HG02571 (cell line): ENCODE measurements at regions not wholly inside any gene's neighbourhood (a gene's known extent, or its start where the extent isn't known, plus 50 kb on each side); places are given as distances from the start of the nearest gene placed in this dataset.
"Not testable (repeated sequence)": the region's sequence is repeated elsewhere in the genome, so short reads cannot be mapped to it uniquely, and the experiment has no call there.

Source experiments
- ATAC-seq: cut with Tn5 transposase; IDR thresholded peaks from one replicate; pipeline ENCODE4 v1.9.1; 2021; ENCODE audit warnings: mild to moderate bottlenecking, moderate library complexity; ENCODE audit not compliant: unreplicated experiment

GRCh38 chr18:1103537-1103936 is 198.9 kb downstream of the ADCYAP1 start:
- no peak for ATAC-seq

GRCh38 chr18:1104181-1104881 is 199.7 kb downstream of the ADCYAP1 start:
- ATAC-seq: no peak

GRCh38 chr18:1124495-1124894 is 219.8 kb downstream of the ADCYAP1 start:
- no peak for ATAC-seq

- ATAC-seq: no peak
Measured at GRCh38 chr18:1133541-1133940, 228.9 kb downstream of the ADCYAP1 start.

- no peak for ATAC-seq
Measured at GRCh38 chr18:1147730-1148129, 243.1 kb downstream of the ADCYAP1 start.

- no peak for ATAC-seq
Measured at GRCh38 chr18:1149709-1150108, 245.0 kb downstream of the ADCYAP1 start.

- ATAC-seq: no peak
Measured at GRCh38 chr18:1150344-1150743, 245.7 kb downstream of the ADCYAP1 start.

- ATAC-seq: not testable (repeated sequence)
Measured at GRCh38 chr18:1152958-1153357, 248.3 kb downstream of the ADCYAP1 start.

GRCh38 chr18:1173593-1173992 is 268.9 kb downstream of the ADCYAP1 start:
- ATAC-seq: no peak

GRCh38 chr18:1177232-1177631 is 272.6 kb downstream of the ADCYAP1 start:
- ATAC-seq: no peak

- ATAC-seq: no peak
Measured at GRCh38 chr18:1191341-1191740, 286.7 kb downstream of the ADCYAP1 start.

- ATAC-seq: no peak
Measured at GRCh38 chr18:1213126-1213525, 308.5 kb downstream of the ADCYAP1 start.

GRCh38 chr18:1222880-1223279 is 318.2 kb downstream of the ADCYAP1 start:
- ATAC-seq: no peak

- ATAC-seq: no peak
Measured at GRCh38 chr18:1227025-1227424, 322.4 kb downstream of the ADCYAP1 start.

- ATAC-seq: no peak
Measured at GRCh38 chr18:1229634-1230033, 325.0 kb downstream of the ADCYAP1 start.

GRCh38 chr18:1232867-1233266 is 328.2 kb downstream of the ADCYAP1 start:
- ATAC-seq: no peak

- no peak for ATAC-seq
Measured at GRCh38 chr18:1240701-1241100, 336.0 kb downstream of the ADCYAP1 start.

- no peak for ATAC-seq
Measured at GRCh38 chr18:1244397-1245122, 339.9 kb downstream of the ADCYAP1 start.

- no peak for ATAC-seq
Measured at GRCh38 chr18:1246827-1247226, 342.2 kb downstream of the ADCYAP1 start.

GRCh38 chr18:1252534-1252933 is 347.9 kb downstream of the ADCYAP1 start:
- no peak for ATAC-seq

- ATAC-seq: no peak
Measured at GRCh38 chr18:1252936-1253335, 348.3 kb downstream of the ADCYAP1 start.

GRCh38 chr18:1253827-1254226 is 349.2 kb downstream of the ADCYAP1 start:
- no peak for ATAC-seq
